ENCODE measurements at regions not wholly inside any gene's neighbourhood (a gene's known extent, or its start where the extent isn't known, plus 50 kb on each side); places are given as distances from the start of the nearest gene placed in this dataset.

DNA sequence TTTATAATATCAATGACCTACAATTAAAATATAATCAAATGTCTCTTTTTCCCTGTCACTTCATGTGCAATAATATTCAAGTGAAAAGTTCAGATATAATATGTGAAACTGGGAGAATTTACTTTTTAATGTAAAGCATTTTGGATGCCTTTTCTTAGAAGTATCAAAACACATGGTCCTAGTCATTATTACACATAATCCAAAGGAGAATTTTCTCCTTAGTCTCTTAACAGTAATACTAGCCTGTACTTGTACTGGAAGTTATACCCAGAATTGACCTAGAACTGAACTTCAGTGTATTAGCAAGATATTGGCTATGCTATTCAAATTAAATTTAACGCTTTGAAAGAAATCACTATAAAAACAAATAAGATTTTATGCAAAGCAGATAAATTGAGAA, 842.6 kb upstream of the MANEA start:
- TF ChIP-seq, protein P1, sequence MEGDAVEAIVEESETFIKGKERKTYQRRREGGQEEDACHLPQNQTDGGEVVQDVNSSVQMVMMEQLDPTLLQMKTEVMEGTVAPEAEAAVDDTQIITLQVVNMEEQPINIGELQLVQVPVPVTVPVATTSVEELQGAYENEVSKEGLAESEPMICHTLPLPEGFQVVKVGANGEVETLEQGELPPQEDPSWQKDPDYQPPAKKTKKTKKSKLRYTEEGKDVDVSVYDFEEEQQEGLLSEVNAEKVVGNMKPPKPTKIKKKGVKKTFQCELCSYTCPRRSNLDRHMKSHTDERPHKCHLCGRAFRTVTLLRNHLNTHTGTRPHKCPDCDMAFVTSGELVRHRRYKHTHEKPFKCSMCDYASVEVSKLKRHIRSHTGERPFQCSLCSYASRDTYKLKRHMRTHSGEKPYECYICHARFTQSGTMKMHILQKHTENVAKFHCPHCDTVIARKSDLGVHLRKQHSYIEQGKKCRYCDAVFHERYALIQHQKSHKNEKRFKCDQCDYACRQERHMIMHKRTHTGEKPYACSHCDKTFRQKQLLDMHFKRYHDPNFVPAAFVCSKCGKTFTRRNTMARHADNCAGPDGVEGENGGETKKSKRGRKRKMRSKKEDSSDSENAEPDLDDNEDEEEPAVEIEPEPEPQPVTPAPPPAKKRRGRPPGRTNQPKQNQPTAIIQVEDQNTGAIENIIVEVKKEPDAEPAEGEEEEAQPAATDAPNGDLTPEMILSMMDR (IDR thresholded peaks at IDR 0.05 in 2 of 3, conservative IDR thresholded peaks at IDR 0.05 in 1 of 3; ENCODE audit: borderline replicate concordance in 1 of 3, insufficient read depth in 1 of 3, low read depth in 2 of 3, low read length in 2 of 3), result no peak
- TF ChIP-seq, protein P2, sequence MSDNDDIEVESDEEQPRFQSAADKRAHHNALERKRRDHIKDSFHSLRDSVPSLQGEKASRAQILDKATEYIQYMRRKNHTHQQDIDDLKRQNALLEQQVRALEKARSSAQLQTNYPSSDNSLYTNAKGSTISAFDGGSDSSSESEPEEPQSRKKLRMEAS (IDR thresholded peaks at IDR 0.05), result no peak
- TF ChIP-seq POLR2AphosphoS5 (IDR thresholded peaks at IDR 0.05; ENCODE audit: low read depth, low read length) (no peak), EZH2 (IDR thresholded peaks at IDR 0.05) (no peak), POLR2A (IDR thresholded peaks at IDR 0.05; ENCODE audit: borderline replicate concordance, extremely low read depth, insufficient read depth, insufficient read length) (no peak)

Data from HCT116 (cell line).